Large intestine (tissue), 3 donors: ENCODE measurements at regions not wholly inside any gene's neighbourhood (a gene's known extent, or its start where the extent isn't known, plus 50 kb on each side); places are given as distances from the start of the nearest gene placed in this dataset.
A peak's percentile ranks its signal among the peaks of the same experiment; 100 is the strongest.

Experiments
- DNase-seq, 2 donors: peaks; one replicate each; pipeline versions ENCODE4 v3.0.0 to v3.0.0-alpha.2; 2013
- H3K27ac ChIP-seq: one replicate; pipeline ENCODE4 v1.5.1; 2013; ENCODE audit warnings: low read length
- H3K27me3 ChIP-seq: 2 replicates; pipeline ENCODE4 v1.6.1; 2013; ENCODE audit warnings: low read length; ENCODE audit not compliant: control insufficient read depth, insufficient read depth
- H3K36me3 ChIP-seq: 2 replicates; pipeline ENCODE4 v1.6.1; 2013; ENCODE audit warnings: low read length; ENCODE audit not compliant: control insufficient read depth, insufficient read depth
- H3K4me1 ChIP-seq: one replicate; pipeline ENCODE4 v1.6.1; 2013; ENCODE audit warnings: low read length; ENCODE audit not compliant: control insufficient read depth, insufficient read depth
- H3K4me3 ChIP-seq: one replicate; pipeline ENCODE4 v1.5.1; 2013; ENCODE audit warnings: low read length
- H3K9me3 ChIP-seq: one replicate; pipeline ENCODE4 v1.6.1; 2013; ENCODE audit warnings: mild to moderate bottlenecking, low read depth, low read length, moderate library complexity; ENCODE audit not compliant: control insufficient read depth
- WGBS: methylation state at CpG from one replicate; pipeline ENCODE4 v1.1.5; 2013; ENCODE audit warnings: low lambda C conversion rate; ENCODE audit not compliant: insufficient coverage; 5-methylcytosine and 5-hydroxymethylcytosine counted together

GRCh38 chr16:51666074-51666473 is 515.0 kb upstream of the SALL1 start:
- no peak for DNase-seq
- no peaks in the 10 kb centered on the region for H3K27me3 ChIP-seq
- no peak overlapping the region for H3K27ac ChIP-seq
- no peak overlapping the region for H3K4me3 ChIP-seq
- H3K9me3 ChIP-seq, result no peaks in the 10 kb centered on the region
- H3K4me1 ChIP-seq, result no peaks in the 10 kb centered on the region
- 100% methylated on average over 3 of the region's 6 CpGs for WGBS
- no peaks in the 10 kb centered on the region for H3K36me3 ChIP-seq

GRCh38 chr16:51665436-51665998 is 514.4 kb upstream of the SALL1 start:
- H3K9me3 ChIP-seq, result no peaks in the 10 kb centered on the region
- no peaks in the 10 kb centered on the region for H3K36me3 ChIP-seq
- no peak for DNase-seq
- no CpG with 5 or more reads among the region's 7 CpGs for WGBS
- no peaks in the 10 kb centered on the region for H3K4me1 ChIP-seq
- no peak overlapping the region for H3K27ac ChIP-seq
- no peaks in the 10 kb centered on the region for H3K27me3 ChIP-seq
- no peak overlapping the region for H3K4me3 ChIP-seq

GRCh38 chr16:51658531-51658930 is 507.5 kb upstream of the SALL1 start:
- H3K27ac ChIP-seq, result no peak overlapping the region
- H3K27me3 ChIP-seq, result no peaks in the 10 kb centered on the region
- DNase-seq, result no peak
- no peaks in the 10 kb centered on the region for H3K4me1 ChIP-seq
- no peaks in the 10 kb centered on the region for H3K9me3 ChIP-seq
- H3K36me3 ChIP-seq, result no peaks in the 10 kb centered on the region
- H3K4me3 ChIP-seq, result no peak overlapping the region
- no CpG with 5 or more reads among the region's 8 CpGs for WGBS

GRCh38 chr16:51657848-51658247 is 506.8 kb upstream of the SALL1 start:
- Histone ChIP-seq H3K27me3 (no peaks in the 10 kb centered on the region), H3K36me3 (no peaks in the 10 kb centered on the region), H3K27ac (no peak overlapping the region), H3K9me3 (no peaks in the 10 kb centered on the region), H3K4me1 (no peaks in the 10 kb centered on the region), H3K4me3 (no peak overlapping the region)
- no CpG with 5 or more reads among the region's 4 CpGs for WGBS
- DNase-seq, result no peak

GRCh38 chr16:51655249-51655648 is 504.2 kb upstream of the SALL1 start:
- Histone ChIP-seq H3K4me1 (no peaks in the 10 kb centered on the region), H3K4me3 (no peak overlapping the region), H3K27me3 (no peaks in the 10 kb centered on the region), H3K9me3 (no peaks in the 10 kb centered on the region), H3K36me3 (no peaks in the 10 kb centered on the region), H3K27ac (no peak overlapping the region)
- DNase-seq, result no peak
- WGBS, result 75% methylated on average over 1 of the region's 2 CpGs

GRCh38 chr16:51651061-51651466 is 500.0 kb upstream of the SALL1 start:
- no peak overlapping the region for H3K4me3 ChIP-seq
- H3K9me3 ChIP-seq, result no peaks in the 10 kb centered on the region
- no peak overlapping the region for H3K27ac ChIP-seq
- WGBS, result no CpG with 5 or more reads among the region's 15 CpGs
- DNase-seq, result peak in 1 of 2 donors; percentile 6
- H3K36me3 ChIP-seq, result no peaks in the 10 kb centered on the region
- no peaks in the 10 kb centered on the region for H3K27me3 ChIP-seq
- H3K4me1 ChIP-seq, result no peaks in the 10 kb centered on the region

- no CpG with 5 or more reads among the region's 5 CpGs for WGBS
- Histone ChIP-seq H3K27ac (no peak overlapping the region), H3K27me3 (no peaks in the 10 kb centered on the region), H3K36me3 (no peaks in the 10 kb centered on the region), H3K9me3 (no peaks in the 10 kb centered on the region), H3K4me1 (no peaks in the 10 kb centered on the region), H3K4me3 (no peak overlapping the region)
- DNase-seq, result no peak
Observed at GRCh38 chr16:51649631-51650030, 498.6 kb upstream of the SALL1 start.

GRCh38 chr16:51648526-51648925 is 497.5 kb upstream of the SALL1 start:
- Histone ChIP-seq H3K4me3 (no peak overlapping the region), H3K27me3 (no peaks in the 10 kb centered on the region), H3K36me3 (no peaks in the 10 kb centered on the region), H3K4me1 (no peaks in the 10 kb centered on the region), H3K27ac (no peak overlapping the region), H3K9me3 (no peaks in the 10 kb centered on the region)
- WGBS, result no CpG with 5 or more reads among the region's 2 CpGs
- DNase-seq, result no peak

- no peaks in the 10 kb centered on the region for H3K9me3 ChIP-seq
Observed at GRCh38 chr16:51641191-51641765, 490.2 kb upstream of the SALL1 start.

GRCh38 chr16:51640196-51640595 is 489.1 kb upstream of the SALL1 start:
- no peaks in the 10 kb centered on the region for H3K9me3 ChIP-seq
- no peaks in the 10 kb centered on the region for H3K36me3 ChIP-seq
- no peak overlapping the region for H3K4me3 ChIP-seq
- DNase-seq, result no peak
- no CpG with 5 or more reads among the region's 4 CpGs for WGBS
- H3K27ac ChIP-seq, result no peak overlapping the region
- no peaks in the 10 kb centered on the region for H3K4me1 ChIP-seq
- H3K27me3 ChIP-seq, result peaks cover 5% of the 10 kb centered on the region

More at GRCh38 chr16:51641191-51641765, 490.2 kb upstream of the SALL1 start:
- WGBS, result no CpG with 5 or more reads among the region's 3 CpGs
- DNase-seq, result no peak
- Histone ChIP-seq H3K4me3 (no peak overlapping the region), H3K27me3 (no peaks in the 10 kb centered on the region), H3K36me3 (no peaks in the 10 kb centered on the region), H3K27ac (no peak overlapping the region), H3K4me1 (no peaks in the 10 kb centered on the region)
